ENCODE measurements at regions not wholly inside any gene's neighbourhood (a gene's known extent, or its start where the extent isn't known, plus 50 kb on each side); places are given as distances from the start of the nearest gene placed in this dataset.

DNA sequence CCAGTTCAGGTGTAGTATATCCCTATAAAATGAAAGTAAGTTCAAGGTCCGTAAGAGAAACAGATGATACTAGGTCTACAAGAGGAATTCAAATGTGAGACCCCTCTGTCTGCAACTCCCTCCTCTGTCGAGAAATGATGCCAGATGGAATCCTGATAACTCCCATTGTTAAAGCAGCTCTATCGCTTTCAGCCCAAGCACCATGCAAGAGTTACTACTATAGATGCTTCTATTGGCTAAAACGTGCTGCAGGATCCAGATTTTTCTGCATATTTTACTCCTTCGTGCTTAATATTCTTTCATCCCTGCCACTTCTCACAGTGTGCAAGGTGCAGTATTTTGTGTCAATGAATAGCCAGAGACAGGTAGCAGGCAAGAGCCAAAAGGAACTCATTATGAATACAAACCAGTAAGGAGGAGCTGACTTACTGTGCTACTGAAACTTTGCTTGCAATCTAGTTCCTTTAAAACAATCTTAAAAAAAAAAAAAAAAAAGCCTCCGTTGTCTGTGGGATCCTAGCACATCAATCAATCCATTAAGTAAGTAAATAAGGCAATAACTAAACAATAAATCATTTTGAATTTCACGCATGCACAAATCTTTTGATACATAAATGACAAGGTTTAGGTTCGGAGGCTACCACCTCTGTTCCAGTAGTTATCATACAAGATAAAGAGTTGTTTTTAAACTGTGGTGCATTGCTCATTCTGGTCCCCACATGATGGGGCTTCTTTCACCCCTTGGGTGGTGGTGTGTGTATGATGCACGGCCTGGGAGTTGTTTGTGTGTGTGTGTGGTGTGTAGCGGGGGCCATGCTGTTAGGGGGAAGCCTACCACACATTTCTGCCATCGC lies 151.1 kb upstream of the MPDZ start:
- DNase-seq: no peak

DNA sequence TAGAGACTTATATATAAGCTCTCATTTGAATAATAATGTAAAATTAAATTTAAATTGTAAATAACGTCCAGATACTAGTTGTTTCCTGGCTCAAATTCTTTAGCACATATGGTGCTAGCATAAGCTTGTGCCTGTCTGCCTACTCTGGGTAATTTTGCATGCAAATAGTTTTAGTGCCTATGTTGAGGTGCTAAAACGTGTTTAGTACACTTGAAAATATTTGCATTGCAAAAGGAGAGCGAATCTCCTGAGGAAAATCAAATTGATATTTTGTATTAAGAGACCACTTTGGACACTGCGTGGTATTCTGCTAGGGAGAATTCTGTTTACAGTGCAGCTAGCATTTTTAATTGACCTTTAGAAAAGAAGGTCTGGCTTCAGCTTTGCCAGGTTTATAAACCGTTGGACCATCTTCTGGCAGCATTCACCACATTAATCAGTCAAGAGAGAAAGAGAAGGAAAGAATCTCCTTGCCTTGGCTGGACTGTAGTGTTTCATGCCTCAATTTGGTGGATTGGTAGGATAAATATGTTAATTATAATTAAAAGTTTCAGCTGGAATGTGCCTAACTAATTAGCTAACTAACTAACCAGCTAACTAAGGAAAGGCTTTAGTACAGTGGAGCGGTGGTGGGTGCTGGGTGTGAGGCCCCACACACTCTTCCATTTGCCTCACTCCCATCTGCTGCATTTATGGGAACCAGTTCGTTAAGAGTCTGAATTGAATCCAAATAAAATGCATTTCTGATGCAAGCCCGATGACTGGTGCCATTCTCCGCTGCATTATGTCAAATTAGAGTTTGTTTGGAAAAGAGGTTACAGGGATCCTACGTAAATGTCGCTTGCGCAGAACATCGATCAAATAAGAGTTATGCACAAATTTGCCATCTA lies 150.1 kb upstream of the MPDZ start:
- DNase-seq: no peak

DNA sequence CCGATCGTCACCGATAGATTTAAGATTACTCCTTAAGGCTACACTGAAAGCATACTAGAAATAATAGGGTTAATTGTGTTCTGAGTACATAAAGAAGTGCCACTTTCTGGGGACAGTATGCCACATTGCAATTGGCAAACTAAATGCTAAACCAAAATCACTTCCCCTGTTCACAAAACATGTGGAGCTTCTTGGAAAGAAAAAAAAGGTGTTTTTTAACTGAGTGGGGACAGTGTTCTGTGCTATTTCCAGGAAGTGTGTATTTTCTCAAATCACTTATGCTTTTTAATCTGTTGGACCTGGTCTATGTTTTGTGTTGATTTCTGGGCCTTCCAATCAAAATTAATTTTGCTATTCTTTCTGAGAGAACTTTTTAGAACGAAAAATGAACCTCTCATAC lies 149.3 kb upstream of the MPDZ start:
- DNase-seq: no peak

- no peak for DNase-seq
Measured at GRCh38 chr9:13427587-13427986, 148.1 kb upstream of the MPDZ start.

DNA sequence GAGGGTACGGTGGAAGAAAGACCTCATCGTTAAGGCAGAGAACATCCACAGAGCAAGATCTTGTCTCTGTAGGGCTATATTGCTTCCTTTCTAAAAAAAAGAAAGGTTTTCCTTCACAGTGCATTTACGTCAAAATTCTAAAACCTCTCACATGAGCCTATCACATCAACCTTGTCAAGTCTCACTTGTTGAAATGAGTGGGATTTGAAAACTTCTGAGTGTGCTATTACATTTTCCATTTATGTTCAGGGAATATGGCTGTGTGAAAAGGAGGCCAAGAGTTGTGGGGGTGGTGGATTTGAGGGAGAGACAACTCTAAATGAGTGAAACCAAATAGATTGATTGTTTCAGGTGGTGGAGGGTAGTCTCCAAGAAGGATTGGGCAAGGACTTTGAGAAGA lies 147.1 kb upstream of the MPDZ start:
- no peak for DNase-seq

DNA sequence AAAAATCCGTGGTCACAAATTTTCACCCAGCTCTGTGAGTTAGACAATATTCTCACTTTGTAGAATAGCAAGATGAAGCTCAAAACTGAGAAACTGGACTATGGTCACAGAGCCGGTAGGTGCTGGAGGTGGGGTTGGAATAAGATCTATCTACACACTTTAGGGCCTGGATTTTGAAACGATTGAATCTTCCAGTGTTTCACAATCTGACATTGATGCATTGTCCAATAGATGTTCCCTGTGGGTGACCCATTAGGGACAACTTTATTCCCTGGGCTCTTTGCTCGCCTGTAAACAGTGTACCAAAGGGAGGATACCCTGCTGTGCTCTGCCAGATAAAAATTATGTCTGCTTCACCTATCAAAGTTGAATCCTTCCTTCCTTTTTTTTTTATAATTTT lies 145.4 kb upstream of the MPDZ start:
- DNase-seq: no peak

DNA sequence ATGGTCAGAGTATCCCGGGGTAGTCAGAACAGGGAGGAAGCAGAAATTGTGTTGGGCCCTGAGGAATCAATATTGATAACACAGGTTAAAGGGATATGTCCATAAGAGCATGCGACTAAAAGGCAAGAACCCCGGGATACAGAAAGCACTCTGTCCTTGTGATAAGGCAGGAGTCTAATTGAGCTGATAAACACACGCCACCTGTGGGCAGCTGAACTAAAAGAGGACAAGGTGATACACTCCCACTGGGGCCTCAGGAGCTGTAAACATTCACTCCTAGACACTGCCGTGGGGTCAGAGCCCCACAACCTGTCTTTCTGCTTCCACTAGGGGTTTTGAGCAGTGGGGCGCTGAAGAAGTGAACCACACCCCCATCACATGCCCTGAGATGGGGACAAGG lies 144.7 kb upstream of the MPDZ start:
- no peak for DNase-seq

GRCh38 chr9:13414349-13414748 lies 134.9 kb upstream of the MPDZ start:
- DNase-seq: no peak

DNA sequence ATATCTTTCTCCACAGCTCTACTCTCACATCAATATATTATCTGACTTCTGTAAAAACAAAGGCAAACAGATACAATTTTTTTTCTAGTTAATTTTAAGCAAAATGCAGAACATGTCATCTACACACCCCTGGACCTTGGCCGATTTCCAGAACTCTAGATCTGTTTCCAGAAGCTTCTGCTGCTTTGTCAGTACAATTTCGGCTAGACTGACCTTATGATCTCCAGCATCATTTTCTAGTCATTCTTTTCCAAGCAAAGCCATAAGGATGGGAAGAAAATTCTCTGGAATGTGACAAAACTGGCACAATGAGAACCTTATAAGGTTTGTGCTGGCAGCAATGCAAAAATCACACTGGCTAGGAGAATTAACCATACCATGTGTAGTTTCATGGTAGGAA lies 132.8 kb upstream of the MPDZ start:
- DNase-seq: no peak

DNA sequence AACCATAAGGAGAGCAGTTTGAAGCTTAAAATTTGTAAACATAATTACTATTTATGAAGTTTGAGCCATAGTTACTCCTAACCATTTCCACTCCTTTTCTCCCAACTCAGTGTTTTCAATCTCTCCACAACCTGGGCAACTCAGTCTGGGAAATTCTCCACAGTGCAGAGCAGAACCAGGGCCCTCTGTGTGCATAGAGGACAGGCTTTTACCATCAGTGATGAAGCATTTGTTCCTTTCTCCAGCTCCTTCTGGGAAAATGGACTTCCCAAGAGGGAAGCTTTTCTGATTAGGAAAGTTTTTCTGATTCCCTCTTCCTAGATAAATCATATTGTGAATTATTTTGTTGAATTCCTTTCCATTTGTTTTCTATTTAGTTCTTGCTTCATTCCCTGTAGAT lies 132.3 kb upstream of the MPDZ start:
- DNase-seq: no peak

GRCh38 chr9:13410566-13411031 lies 131.1 kb upstream of the MPDZ start:
- no peak for DNase-seq

- DNase-seq: no peak
Measured at GRCh38 chr9:13397661-13398060, 118.2 kb upstream of the MPDZ start.

- no peak for DNase-seq
Measured at GRCh38 chr9:13397220-13397619, 117.7 kb upstream of the MPDZ start.

- no peak for DNase-seq
Measured at GRCh38 chr9:13396418-13396817, 116.9 kb upstream of the MPDZ start.

DNA sequence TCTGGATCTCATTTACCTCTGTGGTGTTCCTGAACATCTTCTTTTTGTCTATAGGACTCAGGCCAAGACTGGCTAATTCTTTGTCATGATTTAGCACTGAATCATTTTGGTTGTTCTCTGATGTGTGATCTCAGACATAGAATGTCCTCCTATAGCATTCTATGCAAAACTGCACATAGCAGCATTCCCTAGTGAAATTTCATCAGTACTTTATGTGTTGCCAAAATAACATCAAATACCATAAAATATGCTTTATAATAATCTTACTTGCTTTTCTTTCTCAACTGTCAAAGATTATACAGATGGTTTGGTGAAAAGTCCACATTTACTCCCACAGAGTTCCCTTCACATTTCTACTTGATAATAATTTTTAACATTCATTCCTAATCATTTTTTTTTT lies 115.7 kb upstream of the MPDZ start:
- DNase-seq: no peak

- no peak for DNase-seq
Measured at GRCh38 chr9:13388157-13388556, 108.7 kb upstream of the MPDZ start.

DNA sequence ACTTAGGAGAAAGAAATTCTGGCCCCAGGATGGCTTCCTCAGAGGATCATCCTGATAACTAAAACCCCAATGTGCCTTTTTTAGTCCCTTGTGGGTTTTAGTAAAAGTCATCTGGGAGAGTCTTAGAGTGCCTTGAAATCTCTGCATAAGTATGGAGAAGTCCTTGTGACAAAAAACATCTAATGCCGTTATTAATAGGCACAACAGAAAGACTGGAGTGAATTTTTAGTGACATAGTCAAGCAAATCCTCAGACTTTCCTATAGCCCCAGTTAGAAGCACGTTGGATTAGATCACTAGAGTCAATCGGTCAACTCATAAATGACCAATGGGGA lies 108.2 kb upstream of the MPDZ start:
- no peak for DNase-seq

DNA sequence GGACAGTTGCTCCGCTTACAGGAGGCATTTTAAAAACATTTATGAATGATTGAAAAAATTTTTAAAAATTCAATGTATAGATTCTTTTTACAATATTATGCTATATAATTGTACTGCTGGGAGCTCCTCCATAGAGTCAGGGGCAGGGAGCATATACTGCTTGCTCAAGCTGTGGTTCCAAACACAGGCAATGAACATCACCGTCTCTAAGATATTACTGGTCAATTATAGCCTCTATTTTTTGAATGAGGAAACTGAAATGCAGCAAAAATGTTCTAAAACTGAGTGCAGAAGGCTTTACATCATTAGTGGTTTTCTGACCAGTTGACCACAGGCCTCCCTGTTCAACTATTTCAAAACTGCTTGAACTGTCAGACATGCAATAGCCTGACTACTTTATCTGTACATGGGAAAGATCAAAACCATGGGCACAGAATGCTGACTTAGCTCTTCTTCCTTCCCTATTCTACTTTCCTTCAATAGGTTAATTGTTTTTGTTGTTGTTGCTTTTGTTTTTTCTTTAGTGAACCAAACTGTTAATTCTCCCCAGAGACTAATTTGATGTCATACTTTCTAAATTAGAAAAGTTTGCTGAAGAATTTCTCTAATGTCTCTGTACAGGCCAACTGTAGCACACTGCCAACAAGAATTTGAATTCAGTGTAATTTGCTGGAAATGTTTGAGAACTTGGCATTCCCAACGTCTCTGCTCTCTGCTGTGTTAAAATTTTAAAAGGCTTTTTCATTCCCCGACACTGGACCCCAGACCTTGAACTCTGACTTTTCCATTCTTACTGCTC lies 107.6 kb upstream of the MPDZ start:
- no peak for DNase-seq

DNA sequence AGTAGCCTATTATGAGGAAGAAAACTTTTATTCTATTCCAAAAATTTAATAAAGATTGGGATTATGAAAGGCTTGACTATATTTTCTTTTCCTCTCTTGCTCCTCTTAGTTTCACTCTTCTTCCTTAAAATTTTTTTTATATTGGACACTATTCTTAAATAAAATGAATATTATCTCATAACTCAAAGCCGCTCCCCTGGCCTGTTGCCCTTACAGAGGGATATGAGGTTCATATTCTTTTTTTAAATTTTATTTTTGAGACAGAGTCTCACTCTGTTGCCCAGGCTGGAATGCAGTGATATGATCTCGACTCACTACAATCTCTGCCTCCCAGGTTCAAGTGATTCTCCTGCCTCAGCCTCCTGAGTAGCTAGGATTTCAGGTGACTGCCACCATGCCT lies 106.8 kb upstream of the MPDZ start:
- DNase-seq: no peak

DNA sequence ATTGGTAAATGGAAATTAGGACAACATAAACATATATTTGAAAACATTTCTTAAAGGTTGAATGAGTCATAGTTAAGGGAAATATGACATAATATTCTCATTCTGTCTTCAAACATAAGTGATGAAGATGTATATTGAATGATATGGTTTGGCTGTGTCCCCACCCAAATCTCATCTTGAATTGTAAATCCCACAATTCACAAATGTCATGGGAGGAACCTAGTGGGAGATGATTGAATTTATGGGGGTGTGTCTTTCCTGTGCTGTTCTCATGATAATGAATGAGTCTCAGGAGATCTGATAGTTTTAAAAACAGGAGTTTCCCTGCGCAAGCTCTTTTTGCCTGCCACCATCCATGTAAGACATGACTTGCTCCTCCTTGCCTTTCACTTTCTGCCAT lies 104.4 kb upstream of the MPDZ start:
- no peak for DNase-seq

- DNase-seq: no peak
Measured at GRCh38 chr9:13383216-13383615, 103.7 kb upstream of the MPDZ start.

GRCh38 chr9:13382595-13382994 lies 103.1 kb upstream of the MPDZ start:
- DNase-seq: no peak

- DNase-seq: no peak
Measured at GRCh38 chr9:13380903-13381302, 101.4 kb upstream of the MPDZ start.
